ENCODE measurements at regions not wholly inside any gene's neighbourhood (a gene's known extent, or its start where the extent isn't known, plus 50 kb on each side); places are given as distances from the start of the nearest gene placed in this dataset.

DNA sequence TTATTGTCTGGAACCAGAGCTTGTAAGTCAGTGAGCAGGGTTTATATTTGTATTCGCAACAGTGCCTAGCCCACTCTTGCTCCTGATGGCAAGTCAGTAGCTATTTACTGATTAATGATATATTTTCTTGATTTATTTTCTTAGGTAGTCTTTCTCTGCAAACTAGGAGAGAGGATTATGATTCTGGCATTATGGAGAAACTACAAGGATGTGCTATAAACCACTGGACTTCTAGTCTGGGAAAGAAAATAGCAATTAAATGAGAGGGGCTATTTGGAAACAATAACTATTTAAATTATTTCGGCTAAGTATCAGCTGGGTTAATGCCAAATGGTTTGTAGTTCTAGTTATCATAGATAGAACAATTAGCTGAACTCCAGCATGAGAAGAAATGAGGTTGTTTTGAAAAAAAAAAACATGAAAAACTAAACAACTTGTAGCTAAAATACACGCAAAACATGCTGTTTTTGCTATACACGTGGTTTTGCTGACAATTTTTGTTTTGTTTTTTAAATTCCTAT, 304.9 kb upstream of the TCF21 start:
- DNase-seq (ENCODE audit: low read depth in 2 of 2, low spot score in 1 of 2): no peak

- DNase-seq (ENCODE audit: low read depth in 2 of 2, low spot score in 1 of 2): no peak
Observed at GRCh38 chr6:133584823-133585222, 304.1 kb upstream of the TCF21 start.

DNA sequence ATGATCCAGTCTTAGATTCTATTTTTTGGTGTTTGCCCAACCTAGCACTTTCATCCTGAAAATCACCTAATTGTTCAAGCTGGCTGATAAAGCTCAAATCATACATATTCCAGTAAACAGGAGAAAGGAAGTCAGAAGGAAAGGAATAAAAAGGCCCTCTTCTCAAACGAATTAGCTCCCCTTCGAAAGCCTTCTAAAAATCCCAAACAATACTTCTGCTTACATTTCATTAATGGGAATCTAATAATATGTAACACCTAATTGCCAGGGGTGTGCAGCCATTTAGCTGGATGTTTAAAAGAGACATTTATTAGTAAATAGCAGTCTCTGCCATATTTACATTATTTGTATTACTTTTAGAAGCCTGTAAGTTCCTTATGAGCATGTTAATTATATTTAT, 302.9 kb upstream of the TCF21 start:
- DNase-seq (ENCODE audit: low read depth in 2 of 2, low spot score in 1 of 2): no peak

DNA sequence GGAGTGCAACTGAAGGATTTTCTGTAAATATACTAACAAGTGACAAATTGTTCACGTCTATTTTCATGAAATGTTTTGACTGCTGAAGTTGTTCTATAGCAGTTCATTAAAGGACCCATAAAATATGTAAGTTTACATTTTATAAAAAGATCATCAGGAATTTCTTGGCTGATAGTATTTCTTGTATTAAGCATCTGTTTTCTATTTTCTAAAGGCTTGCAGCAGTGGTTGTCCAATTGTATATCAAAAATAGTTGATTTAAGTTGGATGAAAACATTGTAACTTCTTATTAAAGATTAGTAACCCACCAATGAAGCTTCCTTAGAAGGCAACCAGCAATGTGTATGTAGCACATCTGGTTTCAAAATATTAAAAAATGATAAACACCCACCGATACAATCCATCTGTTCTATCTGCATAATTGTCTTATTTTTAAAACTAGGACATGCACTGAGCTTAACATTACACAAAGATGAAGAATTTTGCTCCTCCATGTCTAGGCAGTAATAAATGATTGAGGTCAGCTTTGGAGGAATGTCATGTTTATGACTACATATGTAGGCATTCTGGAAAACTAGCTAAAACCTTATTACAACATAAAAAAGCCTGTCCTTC, 301.3 kb upstream of the TCF21 start:
- no peak for DNase-seq (ENCODE audit: low read depth in 2 of 2, low spot score in 1 of 2)

DNA sequence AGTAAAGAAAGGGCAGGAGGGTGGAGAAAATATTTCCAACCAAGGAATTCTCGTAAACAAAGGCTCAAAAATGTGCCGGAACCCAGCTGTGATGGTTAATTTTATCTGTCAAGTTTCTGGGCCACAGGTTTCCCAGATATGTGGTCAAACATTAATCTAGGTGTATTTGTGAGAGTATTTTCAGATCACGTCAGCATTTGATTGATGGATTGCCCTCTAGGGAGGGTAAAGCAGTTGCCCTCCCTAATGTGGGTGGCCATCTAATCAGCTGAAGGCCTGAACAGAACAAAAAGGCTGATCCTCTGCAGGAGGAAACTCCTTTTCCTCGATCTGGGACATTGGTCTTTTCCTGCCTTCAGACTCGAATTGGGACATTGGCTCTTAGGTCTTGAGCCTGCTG, 298.7 kb upstream of the TCF21 start:
- no peak for DNase-seq (ENCODE audit: low read depth in 2 of 2, low spot score in 1 of 2)

GRCh38 chr6:133590814-133591213, 298.1 kb upstream of the TCF21 start:
- DNase-seq (ENCODE audit: low read depth in 2 of 2, low spot score in 1 of 2): no peak

GRCh38 chr6:133591275-133591674, 297.6 kb upstream of the TCF21 start:
- DNase-seq (ENCODE audit: low read depth in 2 of 2, low spot score in 1 of 2): no peak

DNA sequence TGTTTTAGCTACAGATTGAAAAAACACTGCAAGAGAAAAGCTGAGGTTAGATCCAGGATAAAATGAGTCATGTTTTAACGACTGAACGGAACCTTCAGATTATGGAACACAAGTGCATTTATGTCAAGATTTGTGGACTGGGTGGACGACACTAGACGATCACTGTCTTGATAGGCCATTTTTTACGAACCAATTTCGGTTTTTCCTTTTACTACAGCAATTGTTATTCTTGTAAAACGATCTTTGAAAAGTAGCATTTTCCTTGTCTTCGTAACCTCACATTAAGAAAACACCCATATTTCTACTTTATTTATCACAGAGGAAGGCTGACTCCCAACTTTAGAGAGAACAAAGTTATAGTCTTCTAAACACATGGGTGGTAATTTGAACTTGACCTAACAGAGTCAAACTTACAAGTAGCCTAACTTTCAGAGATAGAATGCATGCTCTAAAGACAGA, 294.2 kb upstream of the TCF21 start:
- DNase-seq (ENCODE audit: low read depth in 2 of 2, low spot score in 1 of 2): no peak

DNA sequence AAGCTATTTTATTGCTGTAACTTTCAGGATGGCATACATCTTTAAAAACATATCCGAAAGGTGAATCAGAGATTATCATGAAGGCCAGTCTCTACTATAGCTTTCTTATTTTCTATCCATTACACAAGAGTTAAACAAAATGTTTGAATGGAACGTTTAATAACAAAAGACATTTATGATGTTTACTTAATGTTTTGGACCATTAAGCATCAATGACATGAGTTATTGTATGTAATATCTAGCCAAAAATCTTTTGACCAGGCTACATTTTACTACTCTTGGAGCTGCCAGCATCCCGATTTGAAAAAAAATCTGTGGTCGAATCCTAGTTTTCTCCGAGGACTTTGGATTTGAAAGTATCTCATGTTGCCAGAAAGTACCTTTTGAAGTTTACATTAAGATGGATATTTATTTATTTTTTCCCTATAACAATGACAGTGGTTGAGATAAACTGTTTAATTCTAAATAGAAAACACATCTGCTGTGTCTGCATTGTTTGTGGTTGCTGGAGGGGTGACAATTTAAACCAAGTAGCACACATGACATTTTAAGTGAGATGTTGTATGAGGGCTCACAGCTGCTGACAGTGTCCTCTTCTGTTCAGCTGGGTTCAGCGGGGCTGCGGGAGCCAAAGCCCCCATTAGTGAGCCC, 293.7 kb upstream of the TCF21 start:
- no peak for DNase-seq (ENCODE audit: low read depth in 2 of 2, low spot score in 1 of 2)

DNA sequence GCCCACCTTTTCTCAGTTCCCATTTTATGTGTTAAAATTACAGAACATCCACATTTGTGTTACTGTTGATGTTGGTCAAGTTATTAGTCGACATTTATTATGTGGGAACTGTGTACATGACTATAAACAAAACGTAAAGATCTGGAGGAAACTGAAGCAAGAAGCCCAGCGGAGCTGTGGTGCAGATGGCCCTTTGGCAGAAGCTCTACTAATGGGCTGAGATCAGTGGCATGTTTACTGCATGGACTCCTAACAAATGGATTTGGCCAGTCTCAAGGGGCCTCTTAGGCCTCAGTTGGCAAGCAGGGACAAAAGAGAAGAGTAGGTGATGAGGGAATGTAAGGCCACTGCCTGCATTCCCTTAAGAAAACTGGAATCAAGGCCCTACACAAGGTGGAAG, 282.1 kb upstream of the TCF21 start:
- DNase-seq (ENCODE audit: low read depth in 2 of 2, low spot score in 1 of 2): no peak

- DNase-seq (ENCODE audit: low read depth in 2 of 2, low spot score in 1 of 2): no peak
Observed at GRCh38 chr6:133608620-133609019, 280.3 kb upstream of the TCF21 start.

DNA sequence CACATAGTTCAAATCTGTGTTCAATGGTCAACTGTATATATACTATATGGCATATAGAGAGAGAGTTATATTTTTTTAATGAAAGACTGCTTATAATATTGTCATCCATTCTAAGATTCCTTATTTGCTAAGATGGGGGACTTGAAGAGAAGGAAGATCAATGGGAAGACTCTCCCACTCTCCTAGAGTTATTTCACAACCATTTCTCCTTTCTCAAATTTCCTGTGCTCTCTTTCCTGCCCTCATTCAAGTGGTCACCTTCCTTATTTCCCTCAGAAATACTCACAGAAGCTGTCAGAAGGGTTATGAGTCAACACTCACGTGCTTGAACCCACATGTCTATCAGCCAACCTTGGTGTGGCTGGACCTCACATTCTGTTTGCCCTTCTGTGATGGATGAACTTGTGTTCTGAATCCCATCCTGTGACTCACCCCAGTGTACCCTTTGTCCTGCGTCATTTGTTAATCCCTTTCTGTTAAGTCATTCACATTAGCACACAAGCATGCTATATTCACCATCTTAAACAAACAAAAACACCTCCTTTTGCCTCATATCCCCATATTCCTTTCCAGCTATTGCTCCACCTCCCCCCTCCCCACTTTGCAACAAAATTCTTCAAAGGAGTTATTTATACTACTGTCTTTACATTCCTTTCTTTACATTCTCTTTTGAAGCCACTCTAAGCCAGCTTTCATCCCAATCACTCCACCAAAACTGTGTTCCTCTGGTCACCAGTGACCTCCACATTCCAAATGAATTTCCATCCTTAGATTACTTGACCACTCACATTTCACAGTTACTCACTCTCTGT, 279.3 kb upstream of the TCF21 start:
- DNase-seq (ENCODE audit: low read depth in 2 of 2, low spot score in 1 of 2): no peak

GRCh38 chr6:133610227-133610840, 278.6 kb upstream of the TCF21 start:
- no peak for DNase-seq (ENCODE audit: low read depth in 2 of 2, low spot score in 1 of 2)

DNA sequence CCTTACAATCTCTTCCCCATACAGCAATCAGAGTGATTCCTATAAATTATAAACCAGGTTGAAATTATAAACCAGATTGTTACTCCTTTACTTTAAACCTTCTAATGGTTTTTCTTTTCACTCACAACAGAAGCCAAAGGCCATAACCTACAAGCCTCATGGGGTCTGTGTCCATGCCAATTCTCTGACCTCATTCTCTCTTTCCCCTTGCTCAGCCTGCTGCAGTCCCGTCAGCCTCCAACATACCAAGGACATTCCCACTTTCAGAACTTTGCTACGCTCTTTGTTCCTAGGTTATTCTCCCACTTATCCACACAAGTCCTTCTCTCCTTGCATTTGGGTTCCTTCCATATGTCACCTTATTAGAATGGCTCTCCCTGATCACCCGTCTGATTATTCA, 277.9 kb upstream of the TCF21 start:
- no peak for DNase-seq (ENCODE audit: low read depth in 2 of 2, low spot score in 1 of 2)

- no peak for DNase-seq (ENCODE audit: low read depth in 2 of 2, low spot score in 1 of 2)
Observed at GRCh38 chr6:133612459-133612858, 276.5 kb upstream of the TCF21 start.

DNA sequence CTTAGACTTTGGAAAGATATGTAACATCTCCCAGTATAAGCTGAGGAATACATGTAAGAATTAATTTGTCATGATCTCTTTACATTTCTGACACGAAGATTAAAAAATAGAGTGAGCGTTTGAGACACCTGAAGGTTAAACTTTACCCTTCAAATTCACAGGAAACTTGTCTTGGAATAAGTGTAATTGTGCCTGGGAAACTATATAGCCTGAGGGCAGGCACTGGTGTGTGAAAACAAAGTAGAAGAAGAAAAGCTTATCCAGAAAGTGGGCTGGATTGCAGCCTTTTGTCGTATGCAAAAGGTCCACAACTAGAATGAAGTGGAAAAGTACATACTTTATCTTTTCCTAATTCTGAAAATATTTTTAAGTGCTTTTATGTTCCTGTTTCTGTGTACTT, 275.7 kb upstream of the TCF21 start:
- DNase-seq (ENCODE audit: low read depth in 2 of 2, low spot score in 1 of 2): no peak

DNA sequence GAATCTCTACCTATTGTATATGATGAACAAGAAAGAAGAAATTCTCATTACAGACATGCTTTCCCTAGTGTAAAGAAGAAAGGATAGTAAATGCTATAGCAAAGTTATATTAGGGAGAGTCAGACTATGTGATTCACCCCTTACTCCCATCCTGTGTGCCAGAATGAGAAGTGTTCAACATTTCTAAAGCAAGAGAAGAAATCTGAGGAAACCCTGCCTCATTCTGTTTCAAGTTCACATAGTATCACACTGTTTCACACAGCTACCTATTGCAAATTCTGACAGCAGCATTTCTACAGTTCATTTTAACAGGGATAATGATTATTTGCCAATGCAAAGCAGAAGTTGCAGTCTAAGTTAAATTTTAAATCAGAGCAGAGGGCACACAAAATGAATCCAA, 267.2 kb upstream of the TCF21 start:
- DNase-seq (ENCODE audit: low read depth in 2 of 2, low spot score in 1 of 2): no peak

- no peak for DNase-seq (ENCODE audit: low read depth in 2 of 2, low spot score in 1 of 2)
Observed at GRCh38 chr6:133623065-133623464, 265.8 kb upstream of the TCF21 start.

DNA sequence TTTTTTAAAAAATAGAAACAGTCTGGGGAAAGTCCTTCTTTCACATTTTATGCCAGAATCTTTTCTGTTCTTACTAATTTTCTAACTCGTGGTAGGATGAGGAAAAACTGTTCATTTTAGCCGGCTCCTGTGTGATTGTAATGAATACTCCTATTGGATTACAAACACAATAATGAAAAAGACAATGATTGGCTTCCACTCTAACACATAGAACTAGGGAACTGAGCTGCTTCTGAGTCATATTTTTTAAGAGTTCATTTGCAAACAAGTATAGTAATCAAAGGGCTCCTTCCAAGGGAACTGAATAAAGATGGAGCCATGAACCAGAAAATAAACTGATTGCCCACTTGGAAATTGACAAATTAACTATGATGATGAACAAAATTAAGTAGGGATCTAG, 265.3 kb upstream of the TCF21 start:
- no peak for DNase-seq (ENCODE audit: low read depth in 2 of 2, low spot score in 1 of 2)

DNA sequence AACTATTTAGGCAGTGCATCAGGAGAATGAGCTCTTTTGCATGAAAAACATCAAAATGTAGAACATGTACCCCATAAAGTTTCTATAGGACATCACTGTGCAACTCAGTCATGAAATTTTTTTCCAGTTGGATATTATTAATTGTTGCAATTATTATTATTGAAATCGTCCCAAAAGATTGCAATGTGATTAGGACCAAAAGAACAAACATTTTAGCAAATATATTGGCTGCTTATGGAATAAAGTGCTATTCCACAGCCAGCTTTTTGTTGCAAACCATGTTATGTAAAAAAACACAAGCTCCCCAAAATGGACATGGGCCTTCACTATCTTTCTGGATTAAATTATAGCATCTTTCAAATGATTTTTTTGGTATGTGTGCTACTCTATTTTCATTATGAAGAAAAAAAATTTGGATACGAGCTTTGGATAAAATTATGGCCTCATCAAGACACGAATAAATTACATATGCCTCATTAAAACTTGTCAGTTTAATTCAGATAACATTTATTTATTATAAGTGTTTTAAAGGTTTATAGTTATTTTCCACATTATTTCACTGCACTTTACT, 262.7 kb upstream of the TCF21 start:
- no peak for DNase-seq (ENCODE audit: low read depth in 2 of 2, low spot score in 1 of 2)

GRCh38 chr6:133629970-133630369, 258.9 kb upstream of the TCF21 start:
- no peak for DNase-seq (ENCODE audit: low read depth in 2 of 2, low spot score in 1 of 2)
